IMR-90 (cell line): ENCODE measurements at regions not wholly inside any gene's neighbourhood (a gene's known extent, or its start where the extent isn't known, plus 50 kb on each side); places are given as distances from the start of the nearest gene placed in this dataset.

Source experiments
- CEBPB ChIP-seq: IDR thresholded peaks from 2 replicates; pipeline ENCODE4 v1.6.1; 2012; ENCODE audit warnings: low read depth, low read length, improper control_type of control experiment
- CHD1 ChIP-seq: IDR thresholded peaks from 2 replicates; pipeline ENCODE4 v1.6.1; 2012; ENCODE audit warnings: low read depth, low read length, improper control_type of control experiment
- FOS ChIP-seq: fragments of 150-350 bp; IDR thresholded peaks from 2 replicates; pipeline ENCODE4 v1.6.1; 2016; ENCODE audit warnings: low read depth, low read length
- MAFK ChIP-seq: IDR thresholded peaks from 2 replicates; pipeline ENCODE4 v1.6.1; 2012; ENCODE audit warnings: low read depth, low read length, improper control_type of control experiment
- MAZ ChIP-seq: IDR thresholded peaks from 2 replicates; pipeline ENCODE4 v1.6.1; 2012; ENCODE audit warnings: low read depth, mild to moderate bottlenecking, low read length, improper control_type of control experiment, moderate library complexity, borderline replicate concordance
- MXI1 ChIP-seq: IDR thresholded peaks from 2 replicates; pipeline ENCODE4 v1.6.1; 2012; ENCODE audit warnings: low read depth, mild to moderate bottlenecking, low read length, moderate library complexity, borderline replicate concordance
- POLR2A ChIP-seq: IDR thresholded peaks from 2 replicates; pipeline ENCODE4 v1.6.1; 2012; ENCODE audit warnings: mild to moderate bottlenecking, low read depth, low read length
- RAD21 ChIP-seq: IDR thresholded peaks from 2 replicates; pipeline ENCODE4 v1.6.1; 2012; ENCODE audit warnings: low read length, improper control_type of control experiment
- RCOR1 ChIP-seq: IDR thresholded peaks from 2 replicates; pipeline ENCODE4 v1.6.1; 2012; ENCODE audit warnings: mild to moderate bottlenecking, low read length, improper control_type of control experiment; ENCODE audit not compliant: insufficient replicate concordance
- RFX5 ChIP-seq: IDR thresholded peaks from 2 replicates; pipeline ENCODE4 v1.8.0; 2012; ENCODE audit warnings: low read depth, mild to moderate bottlenecking, low read length, moderate library complexity
- SMC3 ChIP-seq: fragments of 150-350 bp; IDR thresholded peaks from 2 replicates; pipeline ENCODE4 v1.6.1; 2016; ENCODE audit warnings: low read depth, mild to moderate bottlenecking, antibody characterized with exemption, low read length, moderate library complexity
- USF2 ChIP-seq: fragments of 150-350 bp; IDR thresholded peaks from 2 replicates; pipeline ENCODE4 v1.6.1; 2017; ENCODE audit warnings: mild to moderate bottlenecking, antibody characterized with exemption, low read length, low read depth
- TF ChIP-seq, protein P1 (sequence below): conservative IDR thresholded peaks from 2 replicates; pipeline ENCODE4 v1.5.1; 2012; ENCODE audit warnings: mild to moderate bottlenecking, low read depth, low read length, improper control_type of control experiment

DNA sequence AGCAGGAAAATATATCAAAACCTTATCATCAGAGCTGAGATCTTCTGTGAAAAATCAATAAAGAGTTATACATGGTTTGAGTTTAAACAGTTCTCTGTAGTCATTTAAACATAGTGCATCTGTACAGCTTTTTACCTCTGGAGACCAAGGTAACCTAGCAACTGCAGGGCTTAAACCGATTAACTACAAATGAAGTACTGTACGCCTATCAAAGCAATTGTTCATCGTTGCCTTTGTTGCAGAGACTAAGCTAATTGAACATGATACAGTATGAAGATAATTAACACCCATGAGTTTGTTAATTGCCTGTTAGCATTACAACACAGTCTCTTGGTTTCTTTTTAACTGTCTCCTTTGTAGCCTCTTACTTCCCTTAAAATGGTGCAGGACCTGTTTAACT is 147.9 kb downstream of the LNPK start:
- TF ChIP-seq, protein P1, sequence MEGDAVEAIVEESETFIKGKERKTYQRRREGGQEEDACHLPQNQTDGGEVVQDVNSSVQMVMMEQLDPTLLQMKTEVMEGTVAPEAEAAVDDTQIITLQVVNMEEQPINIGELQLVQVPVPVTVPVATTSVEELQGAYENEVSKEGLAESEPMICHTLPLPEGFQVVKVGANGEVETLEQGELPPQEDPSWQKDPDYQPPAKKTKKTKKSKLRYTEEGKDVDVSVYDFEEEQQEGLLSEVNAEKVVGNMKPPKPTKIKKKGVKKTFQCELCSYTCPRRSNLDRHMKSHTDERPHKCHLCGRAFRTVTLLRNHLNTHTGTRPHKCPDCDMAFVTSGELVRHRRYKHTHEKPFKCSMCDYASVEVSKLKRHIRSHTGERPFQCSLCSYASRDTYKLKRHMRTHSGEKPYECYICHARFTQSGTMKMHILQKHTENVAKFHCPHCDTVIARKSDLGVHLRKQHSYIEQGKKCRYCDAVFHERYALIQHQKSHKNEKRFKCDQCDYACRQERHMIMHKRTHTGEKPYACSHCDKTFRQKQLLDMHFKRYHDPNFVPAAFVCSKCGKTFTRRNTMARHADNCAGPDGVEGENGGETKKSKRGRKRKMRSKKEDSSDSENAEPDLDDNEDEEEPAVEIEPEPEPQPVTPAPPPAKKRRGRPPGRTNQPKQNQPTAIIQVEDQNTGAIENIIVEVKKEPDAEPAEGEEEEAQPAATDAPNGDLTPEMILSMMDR, result no peak
- TF ChIP-seq CEBPB (no peak), CHD1 (no peak), POLR2A (no peak), USF2 (no peak), SMC3 (no peak), MAZ (no peak), RAD21 (no peak), FOS (no peak), MAFK (no peak), RFX5 (no peak), RCOR1 (no peak), MXI1 (no peak)
